ENCODE measurements at regions not wholly inside any gene's neighbourhood (a gene's known extent, or its start where the extent isn't known, plus 50 kb on each side); places are given as distances from the start of the nearest gene placed in this dataset.

- H3K9me3 ChIP-seq, result no peaks in the 10 kb centered on the region
- TF ChIP-seq CTCF (IDR thresholded peaks at IDR 0.05), result no peak
- no peak for TF ChIP-seq POLR2A (IDR thresholded peaks at IDR 0.05; ENCODE audit: low read depth)
- TF ChIP-seq POLR2AphosphoS5 (IDR thresholded peaks at IDR 0.05), result no peak
- TF ChIP-seq EP300 (IDR thresholded peaks at IDR 0.05), result no peak
- 88% methylated on average over 3 of the region's 3 CpGs for WGBS
Measured at GRCh38 chr20:58071991-58072390, 156.5 kb downstream of the ANKRD60 start.

DNA sequence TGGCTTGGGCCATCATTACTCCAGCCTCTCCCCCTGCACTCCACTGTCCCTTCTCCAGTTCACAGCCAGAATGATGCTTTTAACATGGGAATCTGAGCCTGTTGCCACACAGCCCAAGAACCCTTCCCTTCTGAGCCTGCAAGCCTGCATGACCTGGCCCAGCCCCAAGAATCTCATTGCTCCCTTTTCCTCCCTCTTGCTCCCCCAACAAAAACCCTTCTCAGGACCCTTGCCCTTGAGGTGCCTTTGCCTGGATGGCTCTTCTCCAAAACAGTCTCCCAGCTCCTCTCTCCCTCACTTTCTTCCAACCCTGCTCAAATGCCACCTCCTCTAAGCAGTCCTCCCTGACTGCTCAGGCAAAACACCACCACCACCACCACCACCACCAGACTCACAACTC, 157.2 kb downstream of the ANKRD60 start:
- TF ChIP-seq POLR2A (IDR thresholded peaks at IDR 0.05; ENCODE audit: low read depth) (no peak), EP300 (IDR thresholded peaks at IDR 0.05) (no peak), POLR2AphosphoS5 (IDR thresholded peaks at IDR 0.05) (no peak), CTCF (IDR thresholded peaks at IDR 0.05) (no peak)
- H3K4me1 ChIP-seq, result peaks cover 0 to 16% (median 4%) of the 10 kb centered on the region in 4 donors
- H3K27ac ChIP-seq (replicated peaks in 1 of 4), result no peak overlapping the region
- H3K9me3 ChIP-seq, result no peaks in the 10 kb centered on the region
- intact Hi-C loops (cut with DNase I), result no loop called here
- no peak overlapping the region for H3K4me3 ChIP-seq
- DNase-seq (ENCODE audit: extremely low spot score), result peak; percentile 45
- H3K27me3 ChIP-seq, result peaks cover 0 to 9% (median 0%) of the 10 kb centered on the region in 4 donors
- no peaks in the 10 kb centered on the region for H3K36me3 ChIP-seq

More at GRCh38 chr20:58071991-58072390, 156.5 kb downstream of the ANKRD60 start:
- intact Hi-C loops (cut with DNase I), result no loop called here
- Histone ChIP-seq H3K27me3 (peaks cover 0 to 9% (median 0%) of the 10 kb centered on the region in 4 donors), H3K36me3 (no peaks in the 10 kb centered on the region), H3K4me3 (no peak overlapping the region), H3K27ac (replicated peaks in 1 of 4) (no peak overlapping the region), H3K4me1 (peaks cover 0 to 17% (median 4%) of the 10 kb centered on the region in 4 donors)
- no peak for DNase-seq (ENCODE audit: extremely low spot score)

DNA sequence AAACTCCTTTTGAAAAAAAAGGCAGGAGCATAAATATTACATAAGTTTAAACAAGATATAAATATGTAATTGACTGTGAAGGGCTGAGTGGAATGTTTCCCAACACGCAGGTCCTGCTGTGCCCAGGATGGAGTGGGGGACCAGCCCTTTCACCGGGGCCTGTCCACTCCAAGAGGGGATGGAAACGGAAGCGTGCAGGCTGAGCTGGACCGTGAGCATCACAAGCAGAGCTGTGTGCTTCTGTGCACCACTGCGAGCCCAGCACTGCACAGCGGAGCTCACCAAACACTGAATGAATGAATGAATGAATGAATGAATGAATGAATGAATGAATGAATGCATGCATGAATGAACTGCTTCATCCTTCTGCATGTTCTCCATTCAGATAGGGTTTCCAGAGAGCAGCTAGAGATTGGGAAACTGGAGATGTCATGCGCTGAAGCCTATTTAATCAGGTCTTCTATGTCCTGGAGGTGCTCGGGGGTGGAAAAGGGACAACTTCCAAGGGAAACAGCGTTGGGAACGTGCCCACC, 157.7 kb downstream of the ANKRD60 start:
- TF ChIP-seq EP300 (IDR thresholded peaks at IDR 0.05) (no peak), CTCF (IDR thresholded peaks at IDR 0.05) (no peak), POLR2A (IDR thresholded peaks at IDR 0.05; ENCODE audit: low read depth) (no peak), POLR2AphosphoS5 (IDR thresholded peaks at IDR 0.05) (no peak)
- 87% methylated on average over 11 of the region's 11 CpGs for WGBS

GRCh38 chr20:58069796-58070663, 158.4 kb downstream of the ANKRD60 start:
- no peaks in the 10 kb centered on the region for H3K9me3 ChIP-seq
- H3K4me3 ChIP-seq, result no peak overlapping the region
- peaks cover 5 to 21% (median 7%) of the 10 kb centered on the region in 4 donors for H3K4me1 ChIP-seq
- DNase-seq (ENCODE audit: extremely low spot score), result peak; percentile 86
- TF ChIP-seq CTCF (IDR thresholded peaks at IDR 0.05) (no peak), POLR2AphosphoS5 (IDR thresholded peaks at IDR 0.05) (no peak), POLR2A (IDR thresholded peaks at IDR 0.05; ENCODE audit: low read depth) (no peak), EP300 (IDR thresholded peaks at IDR 0.05) (no peak)
- H3K36me3 ChIP-seq, result no peaks in the 10 kb centered on the region
- intact Hi-C loops (cut with DNase I), result no loop called here
- WGBS, result 89% methylated on average over 14 of the region's 16 CpGs
- peaks cover 0 to 9% (median 0%) of the 10 kb centered on the region in 4 donors for H3K27me3 ChIP-seq
- H3K27ac ChIP-seq (replicated peaks in 1 of 4), result no peak overlapping the region

More for the DNA sequence above, 157.7 kb downstream of the ANKRD60 start:
- Histone ChIP-seq H3K27me3 (peaks cover 0 to 9% (median 0%) of the 10 kb centered on the region in 4 donors), H3K4me3 (no peak overlapping the region), H3K27ac (replicated peaks in 1 of 4) (no peak overlapping the region), H3K4me1 (peaks cover 5 to 17% (median 5%) of the 10 kb centered on the region in 4 donors), H3K9me3 (no peaks in the 10 kb centered on the region), H3K36me3 (no peaks in the 10 kb centered on the region)
- peak; percentile 24 for DNase-seq (ENCODE audit: extremely low spot score)
- intact Hi-C loops (cut with DNase I), result no loop called here
